DND-41 (cell line): ENCODE measurements at regions not wholly inside any gene's neighbourhood (a gene's known extent, or its start where the extent isn't known, plus 50 kb on each side); places are given as distances from the start of the nearest gene placed in this dataset.
"Not testable (repeated sequence)": the region's sequence is repeated elsewhere in the genome, so short reads cannot be mapped to it uniquely, and the experiment has no call there.

Experiments
- ATAC-seq: fragments of 200-7000 bp; cut with Tn5 transposase; 3 replicates; pipeline ENCODE4 v1.9.1; 2021; ENCODE audit warnings: low read depth; ENCODE audit not compliant: insufficient read depth
- DNase-seq: peaks from one replicate; pipeline ENCODE4 v3.0.0-alpha.2; 2020
- H2AFZ ChIP-seq: 2 replicates; pipeline ENCODE4 v1.6.0; 2012; ENCODE audit warnings: low read depth, low read length
- H3K27ac ChIP-seq: 2 replicates; pipeline ENCODE4 v1.5.1; 2012; ENCODE audit warnings: low read length, inconsistent platforms
- H3K27me3 ChIP-seq: fragments of 200-600 bp; sonication (generic); 2 replicates; pipeline ENCODE4 v1.6.0; 2012; ENCODE audit warnings: low read length, mild to moderate bottlenecking, inconsistent platforms; ENCODE audit not compliant: insufficient read depth, poor library complexity
- H3K36me3 ChIP-seq: 2 replicates; pipeline ENCODE4 v1.5.1; 2012; ENCODE audit warnings: low read length, inconsistent platforms; ENCODE audit not compliant: insufficient read depth
- H3K4me1 ChIP-seq: 2 replicates; pipeline ENCODE4 v1.5.1; 2012; ENCODE audit warnings: mild to moderate bottlenecking, low read length; ENCODE audit not compliant: insufficient read depth
- H3K4me2 ChIP-seq: 2 replicates; pipeline ENCODE4 v1.6.0; 2012; ENCODE audit warnings: mild to moderate bottlenecking, moderate library complexity, low read length, inconsistent platforms; ENCODE audit not compliant: insufficient read depth
- H3K4me3 ChIP-seq, 2 experiments: fragments of 200-600 bp in 1 of 2; shearing (Covaris generic) in 1 of 2; 2 replicates each; pipeline ENCODE4 v1.5.1; 2012 to 2016; ENCODE audit warnings: inconsistent platforms in 2 of 2, low read length in 2 of 2, mild to moderate bottlenecking in 2 of 2, low read depth in 1 of 2, moderate library complexity in 1 of 2
- H3K79me2 ChIP-seq: 2 replicates; pipeline ENCODE4 v1.6.0; 2012; ENCODE audit warnings: low read length, inconsistent platforms; ENCODE audit not compliant: insufficient read depth
- H3K9ac ChIP-seq: 2 replicates; pipeline ENCODE4 v1.6.0; 2012; ENCODE audit warnings: low read depth, mild to moderate bottlenecking, inconsistent platforms, low read length, moderate library complexity
- H3K9me3 ChIP-seq: 2 replicates; pipeline ENCODE4 v1.5.1; 2012; ENCODE audit warnings: low read length, moderate library complexity, mild to moderate bottlenecking, inconsistent platforms; ENCODE audit not compliant: insufficient read depth, severe bottlenecking
- H4K20me1 ChIP-seq: 2 replicates; pipeline ENCODE4 v1.6.0; 2012; ENCODE audit warnings: low read length; ENCODE audit not compliant: insufficient read depth
- EZH2 ChIP-seq: IDR thresholded peaks from 3 replicates; pipeline ENCODE4 v1.6.1; 2012; ENCODE audit warnings: borderline replicate concordance, low read depth, mild to moderate bottlenecking, moderate library complexity, low read length, inconsistent platforms; ENCODE audit not compliant: severe bottlenecking
- TF ChIP-seq, protein P1 (sequence below): IDR thresholded peaks from 2 replicates; pipeline ENCODE4 v1.5.1; 2012; ENCODE audit warnings: borderline replicate concordance, low read length, moderate library complexity, mild to moderate bottlenecking; ENCODE audit not compliant: poor library complexity, severe bottlenecking; ENCODE audit errors: extremely low read depth

DNA sequence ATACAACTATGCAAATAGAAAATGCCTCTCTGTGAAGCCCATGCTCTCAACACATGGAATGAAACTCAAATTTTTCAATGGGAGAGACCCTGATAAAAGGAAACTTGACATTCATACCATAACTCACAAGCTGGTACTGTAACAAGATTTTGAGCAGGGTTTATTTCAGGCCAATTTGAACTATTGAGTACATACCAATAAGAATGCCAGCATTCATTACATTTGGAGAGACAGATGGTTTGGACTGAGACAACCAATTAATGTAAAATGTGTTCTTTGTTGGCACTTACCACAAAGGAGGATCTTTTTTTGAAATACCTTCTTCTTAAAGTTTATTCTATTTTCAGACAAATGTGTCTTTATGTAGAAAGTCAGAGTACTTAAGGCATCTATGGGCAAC, 1357.0 kb upstream of the GOT2 start:
- no peak for TF ChIP-seq EZH2
- TF ChIP-seq, protein P1, sequence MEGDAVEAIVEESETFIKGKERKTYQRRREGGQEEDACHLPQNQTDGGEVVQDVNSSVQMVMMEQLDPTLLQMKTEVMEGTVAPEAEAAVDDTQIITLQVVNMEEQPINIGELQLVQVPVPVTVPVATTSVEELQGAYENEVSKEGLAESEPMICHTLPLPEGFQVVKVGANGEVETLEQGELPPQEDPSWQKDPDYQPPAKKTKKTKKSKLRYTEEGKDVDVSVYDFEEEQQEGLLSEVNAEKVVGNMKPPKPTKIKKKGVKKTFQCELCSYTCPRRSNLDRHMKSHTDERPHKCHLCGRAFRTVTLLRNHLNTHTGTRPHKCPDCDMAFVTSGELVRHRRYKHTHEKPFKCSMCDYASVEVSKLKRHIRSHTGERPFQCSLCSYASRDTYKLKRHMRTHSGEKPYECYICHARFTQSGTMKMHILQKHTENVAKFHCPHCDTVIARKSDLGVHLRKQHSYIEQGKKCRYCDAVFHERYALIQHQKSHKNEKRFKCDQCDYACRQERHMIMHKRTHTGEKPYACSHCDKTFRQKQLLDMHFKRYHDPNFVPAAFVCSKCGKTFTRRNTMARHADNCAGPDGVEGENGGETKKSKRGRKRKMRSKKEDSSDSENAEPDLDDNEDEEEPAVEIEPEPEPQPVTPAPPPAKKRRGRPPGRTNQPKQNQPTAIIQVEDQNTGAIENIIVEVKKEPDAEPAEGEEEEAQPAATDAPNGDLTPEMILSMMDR: no peak
- no peak for ATAC-seq
- H3K79me2 ChIP-seq: no peaks in the 10 kb centered on the region
- no peak overlapping the region for H3K4me2 ChIP-seq
- no peaks in the 10 kb centered on the region for H3K36me3 ChIP-seq
- no peaks in the 10 kb centered on the region for H4K20me1 ChIP-seq
- no peaks in the 10 kb centered on the region for H3K4me1 ChIP-seq
- H3K4me3 ChIP-seq: no peak overlapping the region
- H2AFZ ChIP-seq: no peak overlapping the region
- H3K9ac ChIP-seq: no peak overlapping the region
- no peak overlapping the region for H3K27ac ChIP-seq
- no peaks in the 10 kb centered on the region for H3K27me3 ChIP-seq
- no peak for DNase-seq
- no peaks in the 10 kb centered on the region for H3K9me3 ChIP-seq

DNA sequence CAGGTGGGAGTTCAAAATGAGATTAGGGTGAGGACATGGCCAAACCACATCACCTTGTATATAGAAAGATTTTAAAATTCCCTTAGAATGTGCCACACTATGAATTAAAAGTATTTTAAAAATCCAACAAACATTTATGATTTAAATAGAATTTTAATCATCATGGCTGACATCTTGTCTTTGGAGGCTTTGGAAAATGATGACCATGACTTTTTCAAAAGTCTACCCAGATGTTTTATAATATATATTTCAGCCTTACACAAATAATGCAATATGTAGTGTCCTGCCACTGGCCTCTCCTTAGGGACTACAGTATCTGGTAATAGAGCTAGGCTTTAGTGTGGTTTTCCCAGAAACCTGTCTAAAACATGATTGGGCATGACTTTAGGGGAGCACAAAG, 1353.4 kb upstream of the GOT2 start:
- H3K27me3 ChIP-seq: no peaks in the 10 kb centered on the region

DNA sequence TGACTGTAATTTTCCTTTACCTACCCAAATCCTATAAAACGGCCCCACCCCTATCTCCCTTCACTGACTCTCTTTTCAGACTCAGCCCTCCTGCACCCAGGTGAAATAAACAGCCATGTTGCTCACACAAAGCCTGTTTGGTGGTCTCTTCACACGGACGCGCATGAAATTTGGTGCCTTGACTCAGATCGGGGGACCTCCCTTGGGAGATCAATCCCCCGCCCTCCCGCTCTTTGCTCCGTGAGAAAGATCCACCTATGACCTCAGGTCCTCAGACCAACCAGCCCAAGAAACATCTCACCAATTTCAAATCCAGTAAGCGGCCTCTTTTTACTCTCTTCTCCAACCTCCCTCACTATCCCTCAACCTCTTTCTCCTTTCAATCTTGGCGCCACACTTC, 1344.7 kb upstream of the GOT2 start:
- H3K4me3 ChIP-seq: not testable (repeated sequence)

More for the DNA sequence above, 1353.4 kb upstream of the GOT2 start:
- Histone ChIP-seq H3K9ac (no peak overlapping the region), H3K36me3 (no peaks in the 10 kb centered on the region), H3K9me3 (no peaks in the 10 kb centered on the region), H2AFZ (no peak overlapping the region), H3K4me2 (no peak overlapping the region), H4K20me1 (no peaks in the 10 kb centered on the region), H3K79me2 (no peaks in the 10 kb centered on the region), H3K4me3 (no peak overlapping the region), H3K27ac (no peak overlapping the region), H3K4me1 (no peaks in the 10 kb centered on the region)
- TF ChIP-seq EZH2: no peak
- TF ChIP-seq, protein P1: no peak
- ATAC-seq (no peak), DNase-seq (no peak)

DNA sequence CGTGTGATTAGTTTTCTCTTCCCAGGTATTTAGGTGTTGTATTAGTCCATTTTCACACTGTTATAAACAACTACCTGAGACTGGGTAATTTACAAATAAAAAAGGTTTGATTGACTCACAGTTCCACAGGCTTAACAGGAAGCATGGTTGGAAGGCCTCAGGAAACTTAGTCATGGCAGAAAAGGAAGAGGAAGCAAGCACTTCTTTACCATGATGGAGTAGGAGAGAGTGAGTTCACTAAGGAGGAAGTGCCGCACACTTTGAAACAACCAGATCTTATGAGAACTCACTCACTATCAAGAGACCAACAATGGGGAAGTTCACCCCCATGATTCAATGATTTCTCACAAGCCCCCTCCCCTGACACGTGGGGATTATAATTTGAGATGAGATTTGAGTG, 1343.7 kb upstream of the GOT2 start:
- Histone ChIP-seq H3K9ac (no peak overlapping the region), H3K4me1 (no peaks in the 10 kb centered on the region)
- TF ChIP-seq EZH2: no peak
- TF ChIP-seq, protein P1: no peak

More for the DNA sequence above, 1344.7 kb upstream of the GOT2 start:
- not testable (repeated sequence) for H3K79me2 ChIP-seq, H4K20me1 ChIP-seq, H3K36me3 ChIP-seq, DNase-seq, ATAC-seq, H3K27ac ChIP-seq, H3K27me3 ChIP-seq, H3K4me1 ChIP-seq, H3K9ac ChIP-seq, H2AFZ ChIP-seq, H3K4me2 ChIP-seq, H3K9me3 ChIP-seq

More for the DNA sequence above, 1343.7 kb upstream of the GOT2 start:
- no peaks in the 10 kb centered on the region for H3K9me3 ChIP-seq
- H3K4me2 ChIP-seq: no peak overlapping the region
- no peaks in the 10 kb centered on the region for H3K79me2 ChIP-seq
- no peaks in the 10 kb centered on the region for H4K20me1 ChIP-seq
- no peak overlapping the region for H3K4me3 ChIP-seq
- no peaks in the 10 kb centered on the region for H3K27me3 ChIP-seq
- DNase-seq (no peak), ATAC-seq (no peak)
- H3K36me3 ChIP-seq: no peaks in the 10 kb centered on the region
- H2AFZ ChIP-seq: no peak overlapping the region
- no peak overlapping the region for H3K27ac ChIP-seq
